Ovary (tissue), 3 donors: ENCODE measurements at regions not wholly inside any gene's neighbourhood (a gene's known extent, or its start where the extent isn't known, plus 50 kb on each side); places are given as distances from the start of the nearest gene placed in this dataset.

Source experiments
- POLR2A ChIP-seq: fragments of 450-650 bp; IDR thresholded peaks from one replicate; pipeline ENCODE4 v1.6.1; 2017; ENCODE audit warnings: antibody characterized with exemption, mild to moderate bottlenecking, moderate library complexity
- TF ChIP-seq, protein P1 (sequence below), 3 donors: fragments of 450-650 bp in 2 of 3; fragments of 200-600 bp in 1 of 3; IDR thresholded peaks; one replicate each; pipeline versions ENCODE4 v1.5.1 to v1.8.0; 2016 to 2022; ENCODE audit warnings: antibody characterized with exemption in 3 of 3, mild to moderate bottlenecking in 1 of 3
- donor health status: DM: no; HTN: no; CAD: no.

DNA sequence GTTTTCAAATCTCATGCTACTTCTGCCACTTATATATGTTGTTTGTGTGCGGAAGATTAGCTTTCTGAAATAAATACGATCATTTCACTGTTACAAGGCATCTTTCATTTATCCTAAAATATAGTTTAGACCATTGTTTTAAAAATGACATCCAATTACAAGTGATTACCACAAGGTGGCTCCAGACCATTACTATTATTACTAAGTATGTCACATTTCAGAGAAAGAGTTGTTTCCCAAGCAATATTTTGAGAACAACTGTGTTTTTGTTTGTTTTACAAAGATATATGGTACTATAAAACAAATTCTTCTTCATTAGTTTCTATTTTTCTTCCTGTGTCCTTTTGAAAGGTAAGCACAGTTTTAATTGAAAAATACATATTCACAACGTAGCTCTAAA, 136.0 kb upstream of the RAP2B start:
- TF ChIP-seq, protein P1, sequence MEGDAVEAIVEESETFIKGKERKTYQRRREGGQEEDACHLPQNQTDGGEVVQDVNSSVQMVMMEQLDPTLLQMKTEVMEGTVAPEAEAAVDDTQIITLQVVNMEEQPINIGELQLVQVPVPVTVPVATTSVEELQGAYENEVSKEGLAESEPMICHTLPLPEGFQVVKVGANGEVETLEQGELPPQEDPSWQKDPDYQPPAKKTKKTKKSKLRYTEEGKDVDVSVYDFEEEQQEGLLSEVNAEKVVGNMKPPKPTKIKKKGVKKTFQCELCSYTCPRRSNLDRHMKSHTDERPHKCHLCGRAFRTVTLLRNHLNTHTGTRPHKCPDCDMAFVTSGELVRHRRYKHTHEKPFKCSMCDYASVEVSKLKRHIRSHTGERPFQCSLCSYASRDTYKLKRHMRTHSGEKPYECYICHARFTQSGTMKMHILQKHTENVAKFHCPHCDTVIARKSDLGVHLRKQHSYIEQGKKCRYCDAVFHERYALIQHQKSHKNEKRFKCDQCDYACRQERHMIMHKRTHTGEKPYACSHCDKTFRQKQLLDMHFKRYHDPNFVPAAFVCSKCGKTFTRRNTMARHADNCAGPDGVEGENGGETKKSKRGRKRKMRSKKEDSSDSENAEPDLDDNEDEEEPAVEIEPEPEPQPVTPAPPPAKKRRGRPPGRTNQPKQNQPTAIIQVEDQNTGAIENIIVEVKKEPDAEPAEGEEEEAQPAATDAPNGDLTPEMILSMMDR (IDR thresholded peaks at IDR 0.05): peak in 2 of 3 donors; percentile 21 to 24
- TF ChIP-seq POLR2A: no peak
